RWPE2 (cell line): ENCODE measurements at regions not wholly inside any gene's neighbourhood (a gene's known extent, or its start where the extent isn't known, plus 50 kb on each side); places are given as distances from the start of the nearest gene placed in this dataset.

Experiments
- ATAC-seq: fragments of 200-7000 bp; cut with Tn5 transposase; 3 replicates; pipeline ENCODE4 v1.9.1; 2021; ENCODE audit warnings: low read depth
- DNase-seq: peaks from one replicate; pipeline ENCODE4 v3.0.0-alpha.2; 2020; ENCODE audit warnings: low spot score
- H3K27ac ChIP-seq: fragments of 450-650 bp; 2 replicates; pipeline ENCODE4 v1.5.1; 2017; ENCODE audit warnings: mild to moderate bottlenecking; ENCODE audit not compliant: poor library complexity, severe bottlenecking
- H3K27me3 ChIP-seq: fragments of 250-450 bp; sonication (Bioruptor Pico); 2 replicates; pipeline ENCODE4 v1.5.1; 2021; ENCODE audit warnings: mild to moderate bottlenecking, moderate library complexity; ENCODE audit not compliant: insufficient read depth, poor library complexity, severe bottlenecking
- H3K36me3 ChIP-seq: fragments of 250-450 bp; sonication (Bioruptor Pico); 2 replicates; pipeline ENCODE4 v1.5.1; 2020; ENCODE audit warnings: low read depth, mild to moderate bottlenecking, moderate library complexity
- H3K4me1 ChIP-seq: fragments of 250-450 bp; sonication (Bioruptor Pico); 2 replicates; pipeline ENCODE4 v1.5.1; 2021; ENCODE audit warnings: mild to moderate bottlenecking, moderate library complexity; ENCODE audit not compliant: insufficient read depth, poor library complexity, severe bottlenecking
- H3K4me3 ChIP-seq: fragments of 250-450 bp; sonication (Bioruptor Pico); 2 replicates; pipeline ENCODE4 v1.5.1; 2021; ENCODE audit warnings: mild to moderate bottlenecking, moderate library complexity; ENCODE audit not compliant: severe bottlenecking
- H3K9me3 ChIP-seq: fragments of 250-450 bp; sonication (Bioruptor Pico); 2 replicates; pipeline ENCODE4 v1.5.1; 2021; ENCODE audit warnings: mild to moderate bottlenecking, moderate library complexity; ENCODE audit not compliant: severe bottlenecking
- CTCF ChIP-seq: fragments of 450-650 bp; IDR thresholded peaks from one replicate; pipeline ENCODE4 v1.5.1; 2017; ENCODE audit warnings: mild to moderate bottlenecking, moderate library complexity; ENCODE audit not compliant: poor library complexity, severe bottlenecking

GRCh38 chr20:22420116-22420598 lies 164.2 kb downstream of the FOXA2 start:
- DNase-seq = no peak

GRCh38 chr20:22418738-22419137 lies 165.6 kb downstream of the FOXA2 start:
- H3K9me3 ChIP-seq = no peaks in the 10 kb centered on the region
- H3K36me3 ChIP-seq = no peaks in the 10 kb centered on the region
- ATAC-seq (0 out of 3 replicates have a peak, but pooled peaks have one; percentile 31), DNase-seq (no peak)
- no peaks in the 10 kb centered on the region for H3K4me1 ChIP-seq
- H3K4me3 ChIP-seq = no peak overlapping the region
- TF ChIP-seq CTCF = no peak
- H3K27me3 ChIP-seq = no peaks in the 10 kb centered on the region
- no peak overlapping the region for H3K27ac ChIP-seq

More at GRCh38 chr20:22420116-22420598, 164.2 kb downstream of the FOXA2 start:
- H3K36me3 ChIP-seq = no peaks in the 10 kb centered on the region
- no peaks in the 10 kb centered on the region for H3K4me1 ChIP-seq
- H3K9me3 ChIP-seq = no peaks in the 10 kb centered on the region
- no peak for ATAC-seq
- no peaks in the 10 kb centered on the region for H3K27me3 ChIP-seq
- no peak for TF ChIP-seq CTCF
- no peak overlapping the region for H3K27ac ChIP-seq
- no peak overlapping the region for H3K4me3 ChIP-seq

GRCh38 chr20:22414305-22414742 lies 170.0 kb downstream of the FOXA2 start:
- DNase-seq (no peak), ATAC-seq (no peak)

GRCh38 chr20:22412977-22413868 lies 171.1 kb downstream of the FOXA2 start:
- no peak for TF ChIP-seq CTCF
- Histone ChIP-seq H3K36me3 (no peaks in the 10 kb centered on the region), H3K4me3 (no peak overlapping the region), H3K27me3 (no peaks in the 10 kb centered on the region), H3K4me1 (no peaks in the 10 kb centered on the region), H3K27ac (no peak overlapping the region), H3K9me3 (no peaks in the 10 kb centered on the region)
- no peak for DNase-seq
- no peak for ATAC-seq

More at GRCh38 chr20:22414305-22414742, 170.0 kb downstream of the FOXA2 start:
- H3K9me3 ChIP-seq = no peaks in the 10 kb centered on the region
- H3K36me3 ChIP-seq = no peaks in the 10 kb centered on the region
- no peaks in the 10 kb centered on the region for H3K27me3 ChIP-seq
- TF ChIP-seq CTCF = no peak
- no peak overlapping the region for H3K27ac ChIP-seq
- no peak overlapping the region for H3K4me3 ChIP-seq
- H3K4me1 ChIP-seq = no peaks in the 10 kb centered on the region
